IPS-NIHi7 (cell line): ENCODE measurements at regions not wholly inside any gene's neighbourhood (a gene's known extent, or its start where the extent isn't known, plus 50 kb on each side); places are given as distances from the start of the nearest gene placed in this dataset.
"Not testable (repeated sequence)": the region's sequence is repeated elsewhere in the genome, so short reads cannot be mapped to it uniquely, and the experiment has no call there.

Source experiments
- DNase-seq: peaks from one replicate; pipeline ENCODE4 v3.0.0; 2012; ENCODE audit warnings: mixed read lengths; ENCODE audit errors: extremely low spot score

- no peak for DNase-seq
These were observed 497.7 kb downstream of the STK39 start for GRCh38 chr2:167749660-167750059.

- no peak for DNase-seq
These were observed 498.4 kb downstream of the STK39 start for GRCh38 chr2:167749016-167749415.

- no peak for DNase-seq
These were observed 498.9 kb downstream of the STK39 start for GRCh38 chr2:167748536-167748935.

- no peak for DNase-seq
These were observed 501.7 kb downstream of the STK39 start for GRCh38 chr2:167745667-167746066.

- not testable (repeated sequence) for DNase-seq
These were observed 507.5 kb downstream of the STK39 start for GRCh38 chr2:167739921-167740320.

- no peak for DNase-seq
These were observed 513.6 kb downstream of the STK39 start for GRCh38 chr2:167733747-167734146.

- DNase-seq = no peak
These were observed 515.1 kb downstream of the STK39 start for GRCh38 chr2:167732326-167732725.

GRCh38 chr2:167729911-167730310 lies 517.5 kb downstream of the STK39 start:
- no peak for DNase-seq

GRCh38 chr2:167726788-167727187 lies 520.6 kb downstream of the STK39 start:
- no peak for DNase-seq

GRCh38 chr2:167721593-167721992 lies 525.8 kb downstream of the STK39 start:
- DNase-seq = no peak

- no peak for DNase-seq
These were observed 528.0 kb downstream of the STK39 start for GRCh38 chr2:167719410-167719809.

GRCh38 chr2:167718560-167718959 lies 528.8 kb downstream of the STK39 start:
- DNase-seq = no peak

GRCh38 chr2:167715932-167716331 lies 531.5 kb downstream of the STK39 start:
- DNase-seq = no peak

GRCh38 chr2:167715498-167715897 lies 531.9 kb downstream of the STK39 start:
- not testable (repeated sequence) for DNase-seq

GRCh38 chr2:167712275-167712674 lies 535.1 kb downstream of the STK39 start:
- no peak for DNase-seq

GRCh38 chr2:167708998-167709397 lies 538.4 kb downstream of the STK39 start:
- no peak for DNase-seq

- no peak for DNase-seq
These were observed 540.6 kb downstream of the STK39 start for GRCh38 chr2:167706800-167707199.

- no peak for DNase-seq
These were observed 544.0 kb downstream of the STK39 start for GRCh38 chr2:167703441-167703840.

GRCh38 chr2:167702227-167702626 lies 545.2 kb downstream of the STK39 start:
- no peak for DNase-seq

GRCh38 chr2:167701651-167702050 lies 545.7 kb downstream of the STK39 start:
- no peak for DNase-seq

GRCh38 chr2:167697948-167698347 lies 549.4 kb downstream of the STK39 start:
- DNase-seq = no peak

- DNase-seq = peak; percentile 20
These were observed 550.2 kb downstream of the STK39 start for GRCh38 chr2:167697194-167697593.

- no peak for DNase-seq
These were observed 554.5 kb downstream of the STK39 start for GRCh38 chr2:167692936-167693335.

GRCh38 chr2:167692191-167692590 lies 555.2 kb downstream of the STK39 start:
- DNase-seq = no peak

- peak; percentile 43 for DNase-seq
These were observed 558.0 kb downstream of the STK39 start for GRCh38 chr2:167689444-167689843.
